MM.1S (cell line): ENCODE measurements at regions not wholly inside any gene's neighbourhood (a gene's known extent, or its start where the extent isn't known, plus 50 kb on each side); places are given as distances from the start of the nearest gene placed in this dataset.

Source experiments
- EZH2 ChIP-seq: fragments of 300-600 bp; sonication (generic); optimal IDR thresholded peaks from 2 replicates; pipeline ENCODE3; 2017; ENCODE audit warnings: low read depth, mild to moderate bottlenecking, antibody characterized with exemption, low read length, mixed read lengths
- TF ChIP-seq, protein P1 (sequence below): fragments of 300-600 bp; sonication (generic); IDR thresholded peaks from 2 replicates; pipeline ENCODE4 v1.5.1; 2016; ENCODE audit warnings: antibody characterized with exemption, low read length, mixed read lengths

DNA sequence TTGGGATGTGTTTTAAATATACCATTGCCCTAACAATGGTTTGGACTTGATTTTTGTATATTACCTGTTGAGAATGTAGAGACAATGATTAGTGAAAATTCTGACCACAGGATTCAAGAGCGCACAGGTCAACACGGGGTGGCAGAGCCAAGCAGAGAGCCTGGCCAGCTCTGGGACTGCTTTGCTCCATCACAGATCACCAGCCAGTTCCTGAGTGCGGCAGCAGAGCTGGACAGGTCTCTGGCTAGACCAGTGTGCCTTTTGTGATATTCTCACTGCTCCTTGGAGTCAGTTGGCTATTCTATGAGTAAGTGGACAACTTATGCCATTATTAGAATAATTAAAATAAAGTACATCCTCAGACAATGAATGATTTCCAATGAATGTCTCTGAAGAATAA is 351.2 kb upstream of the ATP10A start:
- TF ChIP-seq, protein P1, sequence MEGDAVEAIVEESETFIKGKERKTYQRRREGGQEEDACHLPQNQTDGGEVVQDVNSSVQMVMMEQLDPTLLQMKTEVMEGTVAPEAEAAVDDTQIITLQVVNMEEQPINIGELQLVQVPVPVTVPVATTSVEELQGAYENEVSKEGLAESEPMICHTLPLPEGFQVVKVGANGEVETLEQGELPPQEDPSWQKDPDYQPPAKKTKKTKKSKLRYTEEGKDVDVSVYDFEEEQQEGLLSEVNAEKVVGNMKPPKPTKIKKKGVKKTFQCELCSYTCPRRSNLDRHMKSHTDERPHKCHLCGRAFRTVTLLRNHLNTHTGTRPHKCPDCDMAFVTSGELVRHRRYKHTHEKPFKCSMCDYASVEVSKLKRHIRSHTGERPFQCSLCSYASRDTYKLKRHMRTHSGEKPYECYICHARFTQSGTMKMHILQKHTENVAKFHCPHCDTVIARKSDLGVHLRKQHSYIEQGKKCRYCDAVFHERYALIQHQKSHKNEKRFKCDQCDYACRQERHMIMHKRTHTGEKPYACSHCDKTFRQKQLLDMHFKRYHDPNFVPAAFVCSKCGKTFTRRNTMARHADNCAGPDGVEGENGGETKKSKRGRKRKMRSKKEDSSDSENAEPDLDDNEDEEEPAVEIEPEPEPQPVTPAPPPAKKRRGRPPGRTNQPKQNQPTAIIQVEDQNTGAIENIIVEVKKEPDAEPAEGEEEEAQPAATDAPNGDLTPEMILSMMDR, result no peak
- no peak for TF ChIP-seq EZH2
